Fibroblast of mammary gland (primary cell): ENCODE measurements at regions not wholly inside any gene's neighbourhood (a gene's known extent, or its start where the extent isn't known, plus 50 kb on each side); places are given as distances from the start of the nearest gene placed in this dataset.

Experiments used
- DNase-seq: peaks from one replicate; pipeline ENCODE4 v3.0.0-alpha.2; 2010; ENCODE audit warnings: low read depth
- H3K4me3 ChIP-seq: 2 replicates; pipeline ENCODE4 v1.5.1; 2011; ENCODE audit warnings: low read depth, mild to moderate bottlenecking, low read length, moderate library complexity; ENCODE audit not compliant: control insufficient read depth
- CTCF ChIP-seq: conservative IDR thresholded peaks from 2 replicates; pipeline ENCODE4 v1.5.1; 2011; ENCODE audit warnings: low read depth, low read length, inconsistent platforms; ENCODE audit not compliant: control insufficient read depth, insufficient read depth

GRCh38 chrX:145682518-145683298, 134.9 kb upstream of the SLITRK2 start:
- no peak for DNase-seq
- H3K4me3 ChIP-seq: no peak overlapping the region
- no peak for TF ChIP-seq CTCF

- H3K4me3 ChIP-seq: no peak overlapping the region
- DNase-seq: no peak
- no peak for TF ChIP-seq CTCF
Observed at GRCh38 chrX:145687146-145687545, 130.5 kb upstream of the SLITRK2 start.

GRCh38 chrX:145687707-145688106, 129.9 kb upstream of the SLITRK2 start:
- H3K4me3 ChIP-seq: no peak overlapping the region
- DNase-seq: no peak
- no peak for TF ChIP-seq CTCF

GRCh38 chrX:145694048-145694447, 123.6 kb upstream of the SLITRK2 start:
- H3K4me3 ChIP-seq: no peak overlapping the region
- no peak for TF ChIP-seq CTCF
- no peak for DNase-seq

- no peak for DNase-seq
- H3K4me3 ChIP-seq: no peak overlapping the region
- TF ChIP-seq CTCF: no peak
Observed at GRCh38 chrX:145715641-145716138, 101.9 kb upstream of the SLITRK2 start.

- H3K4me3 ChIP-seq: no peak overlapping the region
- TF ChIP-seq CTCF: no peak
- no peak for DNase-seq
Observed at GRCh38 chrX:145716226-145716625, 101.4 kb upstream of the SLITRK2 start.
